Activated B cell treated with CpG ODN at 0.5 μM for 24 hours (primary cell): ENCODE measurements at regions not wholly inside any gene's neighbourhood (a gene's known extent, or its start where the extent isn't known, plus 50 kb on each side); places are given as distances from the start of the nearest gene placed in this dataset.

Source experiments
- ATAC-seq: fragments of 200-7000 bp; cut with Tn5 transposase; one replicate; pipeline ENCODE4 v1.10.0; 2021; ENCODE audit warnings: low read depth, mild to moderate bottlenecking, moderate library complexity
- CTCF ChIA-PET: fragments of 350-600 bp; sonication (Branson Sonifier 250); formaldehyde crosslinking; loops from one replicate; lab custom pipeline; 2021; ENCODE audit warnings: antibody characterized with exemption; lab: Charles Lee
- POLR2A ChIA-PET: fragments of 350-600 bp; sonication (Branson Sonifier 250); formaldehyde crosslinking; loops from one replicate; lab custom pipeline; 2021; ENCODE audit warnings: antibody characterized with exemption; lab: Charles Lee
- DNase-seq: peaks from one replicate; pipeline ENCODE4 v3.0.0; 2022
- H3K27ac Mint-ChIP-seq: one replicate; pipeline ENCODE4 v1.8.0; 2020; ENCODE audit warnings: mixed read lengths
- H3K27me3 Mint-ChIP-seq: one replicate; pipeline ENCODE4 v1.8.0; 2021; ENCODE audit warnings: mixed read lengths
- H3K36me3 Mint-ChIP-seq: one replicate; pipeline ENCODE4 v1.8.0; 2021; ENCODE audit warnings: low read depth, mixed read lengths
- H3K4me1 Mint-ChIP-seq: one replicate; pipeline ENCODE4 v1.8.0; 2021; ENCODE audit warnings: mixed read lengths
- H3K4me3 Mint-ChIP-seq: one replicate; pipeline ENCODE4 v1.8.0; 2020; ENCODE audit warnings: mild to moderate bottlenecking, mixed read lengths
- H3K9me3 Mint-ChIP-seq: one replicate; pipeline ENCODE4 v1.8.0; 2020; ENCODE audit warnings: mixed read lengths
- CTCF ChIP-seq: fragments of 200-600 bp; IDR thresholded peaks from one replicate; pipeline ENCODE4 v1.8.0; 2022; ENCODE audit warnings: antibody characterized with exemption, mild to moderate bottlenecking
- intact Hi-C: fragments of 100-400 bp; cut with micrococcal nuclease; formaldehyde crosslinking; loops from one replicate; pipeline ENCODE4 v1.15.1; 2024

- intact Hi-C loops = no loop called here
- H3K27me3 Mint-ChIP-seq = no peaks in the 10 kb centered on the region
- H3K4me3 Mint-ChIP-seq = no peak overlapping the region
- ATAC-seq (no peak), DNase-seq (no peak)
- ChIA-PET POLR2A (no interaction called here), CTCF (no interaction called here)
- no peaks in the 10 kb centered on the region for H3K36me3 Mint-ChIP-seq
- no peaks in the 10 kb centered on the region for H3K4me1 Mint-ChIP-seq
- H3K27ac Mint-ChIP-seq = no peak overlapping the region
- H3K9me3 Mint-ChIP-seq = no peaks in the 10 kb centered on the region
- no peak for TF ChIP-seq CTCF
Observed at GRCh38 chr2:209113026-209113425, 310.8 kb upstream of the MAP2 start.

GRCh38 chr2:209114588-209115240, 309.1 kb upstream of the MAP2 start:
- intact Hi-C loops = no loop called here
- no peak overlapping the region for H3K27ac Mint-ChIP-seq
- H3K27me3 Mint-ChIP-seq = no peaks in the 10 kb centered on the region
- no peak for TF ChIP-seq CTCF
- CTCF ChIA-PET = no interaction called here
- DNase-seq (no peak), ATAC-seq (no peak)
- H3K4me1 Mint-ChIP-seq = no peaks in the 10 kb centered on the region
- no peaks in the 10 kb centered on the region for H3K36me3 Mint-ChIP-seq
- H3K4me3 Mint-ChIP-seq = no peak overlapping the region
- POLR2A ChIA-PET = no interaction called here
- no peaks in the 10 kb centered on the region for H3K9me3 Mint-ChIP-seq

- Mint-ChIP-seq H3K36me3 (no peaks in the 10 kb centered on the region), H3K9me3 (peaks cover 3% of the 10 kb centered on the region), H3K27me3 (no peaks in the 10 kb centered on the region), H3K4me1 (no peaks in the 10 kb centered on the region), H3K27ac (no peak overlapping the region), H3K4me3 (no peak overlapping the region)
- ChIA-PET CTCF (no interaction called here), POLR2A (no interaction called here)
- no peak for TF ChIP-seq CTCF
- intact Hi-C loops = no loop called here
- DNase-seq (no peak), ATAC-seq (no peak)
Observed at GRCh38 chr2:209121691-209122090, 302.2 kb upstream of the MAP2 start.

GRCh38 chr2:209125291-209125690, 298.6 kb upstream of the MAP2 start:
- CTCF ChIA-PET = no interaction called here
- no peak overlapping the region for H3K27ac Mint-ChIP-seq

GRCh38 chr2:209138079-209138478, 285.8 kb upstream of the MAP2 start:
- H3K9me3 Mint-ChIP-seq = peaks cover 3% of the 10 kb centered on the region
- intact Hi-C loops = no loop called here
- ChIA-PET POLR2A (no interaction called here), CTCF (no interaction called here)
- H3K27ac Mint-ChIP-seq = no peak overlapping the region
- DNase-seq = no peak
- no peak for TF ChIP-seq CTCF
- no peaks in the 10 kb centered on the region for H3K4me1 Mint-ChIP-seq
- ATAC-seq = no peak
- no peak overlapping the region for H3K4me3 Mint-ChIP-seq
- no peaks in the 10 kb centered on the region for H3K27me3 Mint-ChIP-seq
- no peaks in the 10 kb centered on the region for H3K36me3 Mint-ChIP-seq

More at GRCh38 chr2:209125291-209125690, 298.6 kb upstream of the MAP2 start:
- POLR2A ChIA-PET = no interaction called here
- intact Hi-C loops = no loop called here
- Mint-ChIP-seq H3K4me1 (no peaks in the 10 kb centered on the region), H3K36me3 (no peaks in the 10 kb centered on the region), H3K4me3 (no peak overlapping the region), H3K9me3 (no peaks in the 10 kb centered on the region), H3K27me3 (no peaks in the 10 kb centered on the region)
- no peak for TF ChIP-seq CTCF
- ATAC-seq (no peak), DNase-seq (no peak)
